T-cell (primary cell): ENCODE measurements at regions not wholly inside any gene's neighbourhood (a gene's known extent, or its start where the extent isn't known, plus 50 kb on each side); places are given as distances from the start of the nearest gene placed in this dataset.

Source experiments
- ATAC-seq, 4 experiments: fragments of 200-7000 bp in 3 of 4; fragments of 150-1000 bp in 1 of 4; cut with Tn5 transposase; replicated peaks in 1 of 4; 1 replicate in 3 of 4; 2 replicates in 1 of 4; pipeline ENCODE4 v1.10.0; 2021; ENCODE audit warnings: moderate library complexity in 3 of 4, mild to moderate bottlenecking in 2 of 4, moderate number of reproducible peaks in 1 of 4
- CTCF ChIA-PET, 2 donors: fragments of 300-600 bp; sonication (Branson Sonifier 250); formaldehyde crosslinking; loops; one replicate each; lab custom pipeline; 2022; ENCODE audit warnings: antibody characterized with exemption in 2 of 2; lab: Charles Lee
- POLR2A ChIA-PET, 2 donors: fragments of 300-600 bp; sonication (Branson Sonifier 250); formaldehyde crosslinking; loops; one replicate each; lab custom pipeline; 2022; ENCODE audit warnings: antibody characterized with exemption in 2 of 2; lab: Charles Lee
- DNase-seq, 35 experiments: peaks; one replicate each; pipeline versions ENCODE4 v3.0.0 to v3.0.0-alpha.2; 2013 to 2023
- H3K27ac ChIP-seq: one replicate; pipeline ENCODE4 v1.5.1; 2013; ENCODE audit warnings: low read length
- H3K27me3 ChIP-seq, 2 experiments: replicated peaks in 1 of 2; 1 replicate in 1 of 2; 2 replicates in 1 of 2; pipeline versions ENCODE4 v1.6.1 to v1.7.0; 2013; ENCODE audit warnings: low read length in 1 of 2, mixed read lengths in 1 of 2; ENCODE audit not compliant: control insufficient read depth in 2 of 2, insufficient read depth in 2 of 2; ENCODE audit errors: extremely low read depth in 1 of 2
- H3K36me3 ChIP-seq, 2 donors: 1 replicate in 1 of 2; 2 replicates in 1 of 2; pipeline versions ENCODE4 v1.6.1 to v1.7.0; 2013; ENCODE audit warnings: low read length in 1 of 2; ENCODE audit not compliant: control insufficient read depth in 2 of 2, insufficient read depth in 1 of 2; ENCODE audit errors: extremely low read depth in 1 of 2
- H3K4me1 ChIP-seq, 2 experiments: 1 replicate in 1 of 2; 2 replicates in 1 of 2; pipeline versions ENCODE4 v1.6.1 to v1.7.0; 2013; ENCODE audit warnings: low read length in 2 of 2, mixed read lengths in 1 of 2; ENCODE audit not compliant: insufficient read depth in 2 of 2, control insufficient read depth in 1 of 2; ENCODE audit errors: extremely low read depth in 1 of 2
- H3K4me3 ChIP-seq, 2 donors: 1 replicate in 1 of 2; 2 replicates in 1 of 2; pipeline versions ENCODE4 v1.5.1 to v1.7.0; 2013; ENCODE audit warnings: mild to moderate bottlenecking in 2 of 2, low read length in 1 of 2, moderate library complexity in 1 of 2; ENCODE audit not compliant: control insufficient read depth in 1 of 2; ENCODE audit errors: extremely low read depth in 1 of 2
- H3K9me3 ChIP-seq: 2 replicates; pipeline ENCODE4 v1.7.0; 2013
- H3K27ac Mint-ChIP-seq, 2 donors: one replicate each; pipeline ENCODE4 v1.8.0; 2020 to 2021; ENCODE audit warnings: mild to moderate bottlenecking in 2 of 2, mixed read lengths in 2 of 2
- H3K27me3 Mint-ChIP-seq, 2 donors: one replicate each; pipeline ENCODE4 v1.8.0; 2021 to 2022; ENCODE audit warnings: mixed read lengths in 2 of 2
- H3K36me3 Mint-ChIP-seq: one replicate; pipeline ENCODE4 v1.8.0; 2021; ENCODE audit warnings: mixed read lengths
- H3K4me1 Mint-ChIP-seq, 3 donors: one replicate each; pipeline ENCODE4 v1.8.0; 2020 to 2022; ENCODE audit warnings: mixed read lengths in 3 of 3, mild to moderate bottlenecking in 1 of 3
- H3K4me3 Mint-ChIP-seq, 3 donors: one replicate each; pipeline ENCODE4 v1.8.0; 2020 to 2022; ENCODE audit warnings: mild to moderate bottlenecking in 3 of 3, mixed read lengths in 3 of 3, moderate library complexity in 3 of 3
- H3K9me3 Mint-ChIP-seq, 3 donors: one replicate each; pipeline ENCODE4 v1.8.0; 2020 to 2022; ENCODE audit warnings: mixed read lengths in 3 of 3
- WGBS: methylation state at CpG from one replicate; pipeline ENCODE4 v1.1.5; 2013; ENCODE audit warnings: missing lambda C conversion rate; ENCODE audit not compliant: insufficient coverage; 5-methylcytosine and 5-hydroxymethylcytosine counted together

- H3K9me3 ChIP-seq, result no peaks in the 10 kb centered on the region
- WGBS, result no CpG with 5 or more reads among the region's 1 CpG
- Mint-ChIP-seq H3K27me3 (peaks cover 0 to 11% of the 10 kb centered on the region in 2 donors), H3K36me3 (no peaks in the 10 kb centered on the region), H3K4me1 (no peaks in the 10 kb centered on the region), H3K9me3 (no peaks in the 10 kb centered on the region), H3K27ac (no peak overlapping the region), H3K4me3 (no peak overlapping the region)
- ATAC-seq (no peak), DNase-seq (no peak)
- no peak overlapping the region for H3K27ac ChIP-seq
- no peaks in the 10 kb centered on the region for H3K27me3 ChIP-seq
- no peaks in the 10 kb centered on the region for H3K36me3 ChIP-seq
- ChIA-PET CTCF (no interaction called here), POLR2A (no interaction called here)
- H3K4me1 ChIP-seq, result no peaks in the 10 kb centered on the region
- no peak overlapping the region for H3K4me3 ChIP-seq
Observed at GRCh38 chrX:138484451-138484850, 227.1 kb downstream of the FGF13 start.

GRCh38 chrX:138481649-138482048 lies 229.9 kb downstream of the FGF13 start:
- Mint-ChIP-seq H3K9me3 (no peaks in the 10 kb centered on the region), H3K4me3 (no peak overlapping the region), H3K4me1 (no peaks in the 10 kb centered on the region), H3K36me3 (no peaks in the 10 kb centered on the region), H3K27ac (no peak overlapping the region), H3K27me3 (peaks cover 0 to 12% of the 10 kb centered on the region in 2 donors)
- no peaks in the 10 kb centered on the region for H3K36me3 ChIP-seq
- ATAC-seq, result no peak
- DNase-seq, result no peak
- H3K4me3 ChIP-seq, result no peak overlapping the region
- no peaks in the 10 kb centered on the region for H3K9me3 ChIP-seq
- WGBS, result no CpG with 5 or more reads among the region's 3 CpGs
- H3K27ac ChIP-seq, result no peak overlapping the region
- ChIA-PET POLR2A (no interaction called here), CTCF (no interaction called here)
- no peaks in the 10 kb centered on the region for H3K4me1 ChIP-seq
- no peaks in the 10 kb centered on the region for H3K27me3 ChIP-seq

GRCh38 chrX:138463476-138463875 lies 248.0 kb downstream of the FGF13 start:
- no peak for ATAC-seq
- Mint-ChIP-seq H3K27me3 (peaks cover 0 to 5% of the 10 kb centered on the region in 2 donors), H3K4me3 (no peak overlapping the region), H3K36me3 (no peaks in the 10 kb centered on the region), H3K9me3 (peaks cover 0 to 3% (median 0%) of the 10 kb centered on the region in 3 donors), H3K4me1 (no peaks in the 10 kb centered on the region), H3K27ac (no peak overlapping the region)
- Histone ChIP-seq H3K36me3 (no peaks in the 10 kb centered on the region), H3K4me1 (no peaks in the 10 kb centered on the region), H3K4me3 (no peak overlapping the region), H3K9me3 (no peaks in the 10 kb centered on the region), H3K27ac (no peak overlapping the region), H3K27me3 (no peaks in the 10 kb centered on the region)
- POLR2A ChIA-PET, result interaction anchor here in 1 of 2 donors (0.7 kb wide), 1 partner anchor 1700 kb away, joined by 3 read pairs; no protein-coding TSS in a partner anchor
- CTCF ChIA-PET, result no interaction called here
- no peak for DNase-seq
- no CpG with 5 or more reads among the region's 4 CpGs for WGBS
